Activated naive CD8-positive, alpha-beta T cell treated with anti-CD3 and anti-CD28 coated beads, Interleukin-2, amount 10 ng/mL, durations not matched to agents 7 days and 5 days (primary cell): ENCODE measurements at regions not wholly inside any gene's neighbourhood (a gene's known extent, or its start where the extent isn't known, plus 50 kb on each side); places are given as distances from the start of the nearest gene placed in this dataset.
"Not testable (repeated sequence)": the region's sequence is repeated elsewhere in the genome, so short reads cannot be mapped to it uniquely, and the experiment has no call there.

Source experiments
- ATAC-seq: fragments of 150-1000 bp; cut with Tn5 transposase; one replicate; pipeline ENCODE4 v1.10.0; 2021; ENCODE audit warnings: low read depth, moderate library complexity
- POLR2A ChIA-PET: fragments of 350-600 bp; sonication (Branson Sonifier 250); formaldehyde crosslinking; loops from one replicate; lab custom pipeline; 2021; ENCODE audit warnings: antibody characterized with exemption; lab: Charles Lee
- DNase-seq: peaks from one replicate; pipeline ENCODE4 v3.0.0; 2021
- H3K27ac Mint-ChIP-seq: one replicate; pipeline ENCODE4 v1.8.0; 2022; ENCODE audit warnings: mild to moderate bottlenecking, mixed read lengths
- H3K27me3 Mint-ChIP-seq: one replicate; pipeline ENCODE4 v1.8.0; 2022; ENCODE audit warnings: mild to moderate bottlenecking, moderate library complexity, mixed read lengths
- H3K36me3 Mint-ChIP-seq: one replicate; pipeline ENCODE4 v1.8.0; 2021; ENCODE audit warnings: mild to moderate bottlenecking, mixed read lengths
- H3K4me1 Mint-ChIP-seq: one replicate; pipeline ENCODE4 v1.8.0; 2021; ENCODE audit warnings: mixed read lengths
- H3K4me3 Mint-ChIP-seq: one replicate; pipeline ENCODE4 v1.8.0; 2022; ENCODE audit warnings: mild to moderate bottlenecking, moderate library complexity, mixed read lengths
- H3K9me3 Mint-ChIP-seq: one replicate; pipeline ENCODE4 v1.8.0; 2021; ENCODE audit warnings: mixed read lengths

GRCh38 chr1:8242498-8242897 lies 75.4 kb upstream of the SLC45A1 start:
- H3K9me3 Mint-ChIP-seq, result no peaks in the 10 kb centered on the region
- H3K36me3 Mint-ChIP-seq, result no peaks in the 10 kb centered on the region
- POLR2A ChIA-PET, result no interaction called here
- DNase-seq (no peak), ATAC-seq (no peak)
- peaks cover 2% of the 10 kb centered on the region for H3K27me3 Mint-ChIP-seq
- no peak overlapping the region for H3K27ac Mint-ChIP-seq
- H3K4me1 Mint-ChIP-seq, result peaks cover 6% of the 10 kb centered on the region
- no peak overlapping the region for H3K4me3 Mint-ChIP-seq

- Mint-ChIP-seq H3K27me3 (peaks cover 2% of the 10 kb centered on the region), H3K9me3 (no peaks in the 10 kb centered on the region), H3K4me1 (peaks cover 6% of the 10 kb centered on the region), H3K4me3 (no peak overlapping the region), H3K36me3 (no peaks in the 10 kb centered on the region), H3K27ac (no peak overlapping the region)
- DNase-seq (no peak), ATAC-seq (no peak)
- POLR2A ChIA-PET, result no interaction called here
These were observed 76.4 kb upstream of the SLC45A1 start for GRCh38 chr1:8241417-8242014.

GRCh38 chr1:8239306-8240023 lies 78.4 kb upstream of the SLC45A1 start:
- Mint-ChIP-seq H3K27me3 (peaks cover 8% of the 10 kb centered on the region), H3K27ac (no peak overlapping the region), H3K4me1 (peaks cover 6% of the 10 kb centered on the region), H3K4me3 (no peak overlapping the region), H3K36me3 (no peaks in the 10 kb centered on the region), H3K9me3 (no peaks in the 10 kb centered on the region)
- POLR2A ChIA-PET, result no interaction called here
- no peak for DNase-seq
- no peak for ATAC-seq

- peaks cover 8% of the 10 kb centered on the region for H3K27me3 Mint-ChIP-seq
- POLR2A ChIA-PET, result no interaction called here
- H3K9me3 Mint-ChIP-seq, result no peaks in the 10 kb centered on the region
- H3K36me3 Mint-ChIP-seq, result no peaks in the 10 kb centered on the region
- no peak overlapping the region for H3K27ac Mint-ChIP-seq
- H3K4me1 Mint-ChIP-seq, result peaks cover 6% of the 10 kb centered on the region
- no peak overlapping the region for H3K4me3 Mint-ChIP-seq
- DNase-seq, result no peak
- no peak for ATAC-seq
These were observed 78.9 kb upstream of the SLC45A1 start for GRCh38 chr1:8239039-8239305.

- DNase-seq, result no peak
- Mint-ChIP-seq H3K4me1 (peaks cover 6% of the 10 kb centered on the region), H3K36me3 (no peaks in the 10 kb centered on the region), H3K27me3 (peaks cover 8% of the 10 kb centered on the region), H3K4me3 (no peak overlapping the region), H3K9me3 (no peaks in the 10 kb centered on the region), H3K27ac (no peak overlapping the region)
- ATAC-seq, result no peak
- POLR2A ChIA-PET, result no interaction called here
These were observed 79.5 kb upstream of the SLC45A1 start for GRCh38 chr1:8238141-8239038.

GRCh38 chr1:8232036-8232757 lies 85.7 kb upstream of the SLC45A1 start:
- ATAC-seq, result no peak
- H3K4me3 Mint-ChIP-seq, result no peak overlapping the region
- DNase-seq, result no peak
- H3K9me3 Mint-ChIP-seq, result peaks cover 6% of the 10 kb centered on the region
- no peak overlapping the region for H3K27ac Mint-ChIP-seq
- H3K36me3 Mint-ChIP-seq, result peaks cover under 1% of the 10 kb centered on the region
- no peaks in the 10 kb centered on the region for H3K4me1 Mint-ChIP-seq
- H3K27me3 Mint-ChIP-seq, result peaks cover 32% of the 10 kb centered on the region
- POLR2A ChIA-PET, result no interaction called here

GRCh38 chr1:8230292-8230621 lies 87.7 kb upstream of the SLC45A1 start:
- POLR2A ChIA-PET, result no interaction called here
- no peak overlapping the region for H3K4me3 Mint-ChIP-seq
- no peaks in the 10 kb centered on the region for H3K4me1 Mint-ChIP-seq
- H3K36me3 Mint-ChIP-seq, result peaks cover 2% of the 10 kb centered on the region
- H3K27ac Mint-ChIP-seq, result no peak overlapping the region
- peaks cover 6% of the 10 kb centered on the region for H3K9me3 Mint-ChIP-seq
- peaks cover 34% of the 10 kb centered on the region for H3K27me3 Mint-ChIP-seq
- DNase-seq (no peak), ATAC-seq (no peak)

- peaks cover 4% of the 10 kb centered on the region for H3K4me1 Mint-ChIP-seq
- H3K27me3 Mint-ChIP-seq, result peaks cover 37% of the 10 kb centered on the region
- no peak overlapping the region for H3K4me3 Mint-ChIP-seq
- ATAC-seq (no peak), DNase-seq (no peak)
- H3K27ac Mint-ChIP-seq, result no peak overlapping the region
- H3K9me3 Mint-ChIP-seq, result peaks cover 6% of the 10 kb centered on the region
- POLR2A ChIA-PET, result no interaction called here
- H3K36me3 Mint-ChIP-seq, result peaks cover 2% of the 10 kb centered on the region
These were observed 89.7 kb upstream of the SLC45A1 start for GRCh38 chr1:8228253-8228652.

GRCh38 chr1:8227674-8228073 lies 90.2 kb upstream of the SLC45A1 start:
- H3K27me3 Mint-ChIP-seq, result peaks cover 37% of the 10 kb centered on the region
- DNase-seq, H3K4me1 Mint-ChIP-seq, H3K4me3 Mint-ChIP-seq, POLR2A ChIA-PET, ATAC-seq, H3K36me3 Mint-ChIP-seq, H3K9me3 Mint-ChIP-seq, H3K27ac Mint-ChIP-seq: not testable (repeated sequence)

GRCh38 chr1:8226747-8227146 lies 91.2 kb upstream of the SLC45A1 start:
- peaks cover 2% of the 10 kb centered on the region for H3K36me3 Mint-ChIP-seq
- POLR2A ChIA-PET, result no interaction called here

GRCh38 chr1:8226024-8226423 lies 91.9 kb upstream of the SLC45A1 start:
- peaks cover 26% of the 10 kb centered on the region for H3K27me3 Mint-ChIP-seq
- H3K4me1 Mint-ChIP-seq, H3K9me3 Mint-ChIP-seq, H3K36me3 Mint-ChIP-seq, DNase-seq, ATAC-seq, POLR2A ChIA-PET, H3K27ac Mint-ChIP-seq, H3K4me3 Mint-ChIP-seq: not testable (repeated sequence)

More at GRCh38 chr1:8226747-8227146, 91.2 kb upstream of the SLC45A1 start:
- DNase-seq, result no peak
- peaks cover 30% of the 10 kb centered on the region for H3K27me3 Mint-ChIP-seq
- peaks cover 4% of the 10 kb centered on the region for H3K4me1 Mint-ChIP-seq
- no peak overlapping the region for H3K27ac Mint-ChIP-seq
- ATAC-seq, result no peak
- peaks cover 6% of the 10 kb centered on the region for H3K9me3 Mint-ChIP-seq
- H3K4me3 Mint-ChIP-seq, result no peak overlapping the region

GRCh38 chr1:8223526-8223925 lies 94.4 kb upstream of the SLC45A1 start:
- no peak overlapping the region for H3K27ac Mint-ChIP-seq
- POLR2A ChIA-PET, result no interaction called here
- H3K36me3 Mint-ChIP-seq, result peaks cover 2% of the 10 kb centered on the region
- DNase-seq (no peak), ATAC-seq (no peak)
- no peak overlapping the region for H3K4me3 Mint-ChIP-seq
- H3K27me3 Mint-ChIP-seq, result peaks cover 31% of the 10 kb centered on the region
- H3K4me1 Mint-ChIP-seq, result peaks cover 4% of the 10 kb centered on the region
- peaks cover 6% of the 10 kb centered on the region for H3K9me3 Mint-ChIP-seq

GRCh38 chr1:8222789-8223188 lies 95.1 kb upstream of the SLC45A1 start:
- ATAC-seq, result no peak
- H3K27ac Mint-ChIP-seq, result no peak overlapping the region
- H3K4me1 Mint-ChIP-seq, result peaks cover 6% of the 10 kb centered on the region
- peaks cover 35% of the 10 kb centered on the region for H3K27me3 Mint-ChIP-seq
- H3K9me3 Mint-ChIP-seq, result peaks cover 3% of the 10 kb centered on the region
- DNase-seq, result no peak
- H3K36me3 Mint-ChIP-seq, result peaks cover 2% of the 10 kb centered on the region
- POLR2A ChIA-PET, result no interaction called here
- H3K4me3 Mint-ChIP-seq, result no peak overlapping the region
